Liver (tissue), 3 donors: ENCODE measurements at regions not wholly inside any gene's neighbourhood (a gene's known extent, or its start where the extent isn't known, plus 50 kb on each side); places are given as distances from the start of the nearest gene placed in this dataset.
"Not testable (repeated sequence)": the region's sequence is repeated elsewhere in the genome, so short reads cannot be mapped to it uniquely, and the experiment has no call there.

Source experiments
- ATF3 ChIP-seq: IDR thresholded peaks from 2 replicates; pipeline ENCODE4 v1.6.1; 2016; ENCODE audit warnings: antibody characterized with exemption
- CTCF ChIP-seq: fragments of 150-350 bp; IDR thresholded peaks from 2 replicates; pipeline ENCODE4 v1.5.1; 2017; ENCODE audit warnings: improper control_type of control experiment, low read depth, low read length; ENCODE audit not compliant: missing input control
- EGR1 ChIP-seq, 2 donors: IDR thresholded peaks; 2 replicates each; pipeline ENCODE4 v1.6.1; 2016 to 2018; ENCODE audit warnings: antibody characterized with exemption in 2 of 2, low read depth in 2 of 2
- JUND ChIP-seq, 2 donors: IDR thresholded peaks; 2 replicates each; pipeline ENCODE4 v1.6.1; 2016; ENCODE audit warnings: antibody characterized with exemption in 2 of 2
- MAX ChIP-seq: IDR thresholded peaks from 2 replicates; pipeline ENCODE4 v1.6.1; 2016; ENCODE audit warnings: antibody characterized with exemption
- NR2F2 ChIP-seq: IDR thresholded peaks from 2 replicates; pipeline ENCODE4 v1.6.1; 2016; ENCODE audit warnings: antibody characterized with exemption
- RAD21 ChIP-seq, 2 donors: IDR thresholded peaks; 2 replicates each; pipeline ENCODE4 v1.6.1; 2016; ENCODE audit warnings: antibody characterized with exemption in 2 of 2, mild to moderate bottlenecking in 2 of 2
- SP1 ChIP-seq: IDR thresholded peaks from 2 replicates; pipeline ENCODE4 v1.6.1; 2018; ENCODE audit warnings: antibody characterized with exemption, mild to moderate bottlenecking
- TAF1 ChIP-seq: conservative IDR thresholded peaks from 2 replicates; pipeline ENCODE4 v1.6.1; 2016; ENCODE audit warnings: antibody characterized with exemption, mild to moderate bottlenecking
- ZBTB33 ChIP-seq: IDR thresholded peaks from 2 replicates; pipeline ENCODE4 v1.6.1; 2016; ENCODE audit warnings: antibody characterized with exemption
- donor health status: healthy.
- donor health status: healthy.

GRCh38 chr17:37808846-37809245, 64.0 kb upstream of the HNF1B start:
- not testable (repeated sequence) for TF ChIP-seq CTCF; NR2F2; RAD21 (IDR thresholded peaks at IDR 0.05); TAF1; MAX; JUND (IDR thresholded peaks at IDR 0.05); SP1; ZBTB33; EGR1 (IDR thresholded peaks at IDR 0.05; ENCODE audit: low read depth in 2 of 2); ATF3
